ENCODE measurements at regions not wholly inside any gene's neighbourhood (a gene's known extent, or its start where the extent isn't known, plus 50 kb on each side); places are given as distances from the start of the nearest gene placed in this dataset.

- WGBS = 37% methylated on average over 6 of the region's 6 CpGs
- Histone ChIP-seq H3K27me3 (ENCODE audit: control insufficient read depth in 4 of 4, insufficient read depth in 4 of 4, low read length in 3 of 4) (no peaks in the 10 kb centered on the region), H3K4me1 (ENCODE audit: control insufficient read depth in 4 of 4, insufficient read depth in 4 of 4, low read length in 3 of 4) (peaks cover 2 to 17% (median 6%) of the 10 kb centered on the region in 4 donors), H3K9ac (ENCODE audit: low read depth in 1 of 2, low read length in 2 of 2) (no peak overlapping the region), H3K27ac (ENCODE audit: low read depth in 1 of 2, low read length in 2 of 2) (no peak overlapping the region), H3K36me3 (ENCODE audit: control insufficient read depth in 4 of 4, insufficient read depth in 3 of 4, low read depth in 1 of 4, low read length in 3 of 4) (no peaks in the 10 kb centered on the region), H3K4me3 (ENCODE audit: low read depth in 1 of 3, low read length in 3 of 3) (peak overlapping the region in 2 of 3 donors; percentile 20 to 23), H3K9me3 (ENCODE audit: control insufficient read depth in 4 of 4, low read length in 3 of 4) (no peaks in the 10 kb centered on the region)
- TF ChIP-seq RXRA (IDR thresholded peaks at IDR 0.05) = peak in 1 of 2 donors; percentile 41
- no peak for TF ChIP-seq FOXA2 (IDR thresholded peaks at IDR 0.05)
- no peak for TF ChIP-seq GABPA (IDR thresholded peaks at IDR 0.05 in 1 of 2, conservative IDR thresholded peaks at IDR 0.05 in 1 of 2)
- peak; percentile 35 for TF ChIP-seq YY1 (IDR thresholded peaks at IDR 0.05)
- no peak for TF ChIP-seq CTCF (IDR thresholded peaks at IDR 0.05; ENCODE audit: low read depth, low read length, missing input control)
- TF ChIP-seq EGR1 (IDR thresholded peaks at IDR 0.05; ENCODE audit: low read depth in 2 of 2) = no peak
- no peak for TF ChIP-seq ATF3 (IDR thresholded peaks at IDR 0.05)
- no peak for TF ChIP-seq MAX (IDR thresholded peaks at IDR 0.05)
- no peak for TF ChIP-seq JUND (IDR thresholded peaks at IDR 0.05)
- peak; percentile 65 for TF ChIP-seq SP1 (IDR thresholded peaks at IDR 0.05)
- TF ChIP-seq HNF4A (conservative IDR thresholded peaks at IDR 0.05) = peak; percentile 84 to 89
- no peak for TF ChIP-seq REST (IDR thresholded peaks at IDR 0.05)
- TF ChIP-seq FOXA1 (IDR thresholded peaks at IDR 0.05) = no peak
- no peak for TF ChIP-seq NR2F2 (IDR thresholded peaks at IDR 0.05)
- TF ChIP-seq ZBTB33 (IDR thresholded peaks at IDR 0.05) = no peak
- TF ChIP-seq HNF4G (IDR thresholded peaks at IDR 0.05) = peak; percentile 74
- no peak for TF ChIP-seq TAF1 (conservative IDR thresholded peaks at IDR 0.05)
- peak; percentile 26 to 37 for TF ChIP-seq RAD21 (IDR thresholded peaks at IDR 0.05)
- DNase-seq (ENCODE audit: low spot score) = no peak
Measured at GRCh38 chr1:232687304-232687703, 57.4 kb upstream of the SIPA1L2 start.

Data from liver (tissue), 8 donors.